Suprapubic skin (tissue), 3 donors: ENCODE measurements at regions not wholly inside any gene's neighbourhood (a gene's known extent, or its start where the extent isn't known, plus 50 kb on each side); places are given as distances from the start of the nearest gene placed in this dataset.

ENCODE experiments used
- CTCF ChIP-seq, 2 donors: fragments of 200-600 bp in 1 of 2; fragments of 450-650 bp in 1 of 2; sonication (generic) in 1 of 2; IDR thresholded peaks; one replicate each; pipeline ENCODE4 v1.5.1; 2016 to 2019; ENCODE audit warnings: antibody characterized with exemption in 2 of 2, mild to moderate bottlenecking in 1 of 2, moderate library complexity in 1 of 2
- EP300 ChIP-seq: sonication (generic); formaldehyde crosslinking; IDR thresholded peaks from one replicate; pipeline ENCODE4 v1.6.1; 2017; ENCODE audit warnings: antibody characterized with exemption
- POLR2A ChIP-seq, 2 donors: fragments of 450-650 bp; IDR thresholded peaks; one replicate each; pipeline ENCODE4 v1.6.1; 2017; ENCODE audit warnings: antibody characterized with exemption in 2 of 2, mild to moderate bottlenecking in 2 of 2, moderate library complexity in 2 of 2

- TF ChIP-seq CTCF (IDR thresholded peaks at IDR 0.05), result no peak
- TF ChIP-seq POLR2A (IDR thresholded peaks at IDR 0.05), result no peak
- no peak for TF ChIP-seq EP300
Observed at GRCh38 chr5:44679214-44679613, 129.5 kb upstream of the MRPS30 start.
